ENCODE measurements at regions not wholly inside any gene's neighbourhood (a gene's known extent, or its start where the extent isn't known, plus 50 kb on each side); places are given as distances from the start of the nearest gene placed in this dataset.

GRCh38 chr5:96509316-96509715 lies 76.3 kb upstream of the PCSK1 start:
- TF ChIP-seq CTCF (IDR thresholded peaks at IDR 0.05) = no peak
- no peak for TF ChIP-seq POLR2AphosphoS5 (IDR thresholded peaks at IDR 0.05)
- TF ChIP-seq POLR2A (IDR thresholded peaks at IDR 0.05) = no peak
- no peak for TF ChIP-seq EP300 (IDR thresholded peaks at IDR 0.05)
